Loucy (cell line): ENCODE measurements at regions not wholly inside any gene's neighbourhood (a gene's known extent, or its start where the extent isn't known, plus 50 kb on each side); places are given as distances from the start of the nearest gene placed in this dataset.

Experiments
- H2AFZ ChIP-seq: fragments of 200-600 bp; sonication (generic); 2 replicates; pipeline ENCODE4 v1.6.0; 2016; ENCODE audit warnings: antibody characterized with exemption, mild to moderate bottlenecking, low read length, moderate library complexity
- H3F3A ChIP-seq: fragments of 200-600 bp; 2 replicates; pipeline ENCODE4 v1.6.0; 2016; ENCODE audit warnings: antibody characterized with exemption, low read depth, mild to moderate bottlenecking
- H3K27me3 ChIP-seq: fragments of 200-600 bp; sonication (generic); 2 replicates; pipeline ENCODE4 v1.6.1; 2014; ENCODE audit warnings: low read length, mild to moderate bottlenecking; ENCODE audit not compliant: insufficient read depth, poor library complexity, severe bottlenecking
- H3K36me3 ChIP-seq: fragments of 200-600 bp; sonication (generic); 2 replicates; pipeline ENCODE4 v1.6.1; 2016; ENCODE audit warnings: low read length; ENCODE audit not compliant: insufficient read depth
- H3K4me1 ChIP-seq: fragments of 200-600 bp; sonication (generic); 2 replicates; pipeline ENCODE4 v1.5.1; 2014; ENCODE audit warnings: low read length, mild to moderate bottlenecking; ENCODE audit not compliant: insufficient read depth, poor library complexity, severe bottlenecking
- H3K4me2 ChIP-seq: fragments of 200-600 bp; sonication (generic); 2 replicates; pipeline ENCODE4 v1.6.0; 2014; ENCODE audit warnings: antibody characterized with exemption, low read length, low read depth, mild to moderate bottlenecking; ENCODE audit not compliant: poor library complexity, severe bottlenecking
- H3K4me3 ChIP-seq: fragments of 200-600 bp; sonication (generic); 2 replicates; pipeline ENCODE4 v1.5.1; 2014; ENCODE audit warnings: low read length, mild to moderate bottlenecking, mixed read lengths; ENCODE audit not compliant: poor library complexity, severe bottlenecking
- H3K79me2 ChIP-seq: fragments of 200-600 bp; sonication (generic); 2 replicates; pipeline ENCODE4 v1.6.1; 2014; ENCODE audit warnings: low read length; ENCODE audit not compliant: insufficient read depth
- H3K9ac ChIP-seq: fragments of 200-600 bp; sonication (generic); 2 replicates; pipeline ENCODE4 v1.6.0; 2014; ENCODE audit warnings: mild to moderate bottlenecking, low read depth, low read length, moderate library complexity; ENCODE audit not compliant: poor library complexity, severe bottlenecking
- H3K9me2 ChIP-seq: fragments of 200-600 bp; sonication (generic); replicated peaks from 2 replicates; pipeline ENCODE4 v1.6.1; 2016; ENCODE audit warnings: low read depth, low read length, mixed read lengths
- H3K9me3 ChIP-seq: fragments of 200-600 bp; sonication (generic); 2 replicates; pipeline ENCODE4 v1.6.1; 2014; ENCODE audit warnings: mild to moderate bottlenecking, antibody characterized with exemption, low read length, low read depth; ENCODE audit not compliant: insufficient read depth
- H4K20me1 ChIP-seq: fragments of 200-600 bp; sonication (generic); 2 replicates; pipeline ENCODE4 v1.6.0; 2014; ENCODE audit warnings: antibody characterized with exemption, low read length, mild to moderate bottlenecking; ENCODE audit not compliant: insufficient read depth, poor library complexity, severe bottlenecking
- CTCF ChIP-seq: fragments of 200-600 bp; sonication (generic); conservative IDR thresholded peaks from 2 replicates; pipeline ENCODE4 v1.5.1; 2014; ENCODE audit warnings: mild to moderate bottlenecking, antibody characterized with exemption, low read length
- EZH2phosphoT487 ChIP-seq: fragments of 200-600 bp; IDR thresholded peaks from 2 replicates; pipeline ENCODE4 v1.6.1; 2018; ENCODE audit warnings: antibody characterized with exemption, mild to moderate bottlenecking, moderate library complexity, borderline replicate concordance

GRCh38 chr19:57016491-57016890 is 103.3 kb upstream of the USP29 start:
- no peak overlapping the region for H3K4me3 ChIP-seq
- H3K9ac ChIP-seq: no peak overlapping the region
- TF ChIP-seq EZH2phosphoT487 (no peak), CTCF (no peak)
- peaks cover 17% of the 10 kb centered on the region; the same call in 1 of the 2 replicates for H3K9me3 ChIP-seq
- no peaks in the 10 kb centered on the region for H3K36me3 ChIP-seq
- no peaks in the 10 kb centered on the region for H3K4me1 ChIP-seq
- H4K20me1 ChIP-seq: no peaks in the 10 kb centered on the region
- no peaks in the 10 kb centered on the region for H3K27me3 ChIP-seq
- H3K4me2 ChIP-seq: no peak overlapping the region
- no peak overlapping the region for H2AFZ ChIP-seq
- no peaks in the 10 kb centered on the region for H3K9me2 ChIP-seq
- no peaks in the 10 kb centered on the region for H3K79me2 ChIP-seq
- no peaks in the 10 kb centered on the region for H3F3A ChIP-seq

GRCh38 chr19:57025491-57025890 is 94.3 kb upstream of the USP29 start:
- H2AFZ ChIP-seq: no peak overlapping the region
- TF ChIP-seq CTCF: no peak
- TF ChIP-seq EZH2phosphoT487: no peak
- no peaks in the 10 kb centered on the region for H3K9me2 ChIP-seq
- H3F3A ChIP-seq: no peaks in the 10 kb centered on the region
- no peaks in the 10 kb centered on the region for H3K36me3 ChIP-seq
- H3K4me3 ChIP-seq: no peak overlapping the region
- H3K9me3 ChIP-seq: peaks cover 13% of the 10 kb centered on the region
- H3K4me2 ChIP-seq: no peak overlapping the region
- H3K4me1 ChIP-seq: no peaks in the 10 kb centered on the region
- no peak overlapping the region for H3K9ac ChIP-seq
- no peaks in the 10 kb centered on the region for H4K20me1 ChIP-seq
- no peaks in the 10 kb centered on the region for H3K79me2 ChIP-seq
- no peaks in the 10 kb centered on the region for H3K27me3 ChIP-seq

GRCh38 chr19:57026476-57026875 is 93.3 kb upstream of the USP29 start:
- Histone ChIP-seq H3F3A (no peaks in the 10 kb centered on the region), H3K4me3 (no peak overlapping the region), H3K9me2 (no peaks in the 10 kb centered on the region), H3K4me1 (no peaks in the 10 kb centered on the region), H2AFZ (no peak overlapping the region), H3K9ac (no peak overlapping the region), H3K36me3 (no peaks in the 10 kb centered on the region), H3K4me2 (no peak overlapping the region), H3K9me3 (peaks cover 16% of the 10 kb centered on the region), H3K79me2 (no peaks in the 10 kb centered on the region), H3K27me3 (no peaks in the 10 kb centered on the region), H4K20me1 (no peaks in the 10 kb centered on the region)
- TF ChIP-seq EZH2phosphoT487: no peak
- no peak for TF ChIP-seq CTCF
